ENCODE measurements at regions not wholly inside any gene's neighbourhood (a gene's known extent, or its start where the extent isn't known, plus 50 kb on each side); places are given as distances from the start of the nearest gene placed in this dataset.

DNA sequence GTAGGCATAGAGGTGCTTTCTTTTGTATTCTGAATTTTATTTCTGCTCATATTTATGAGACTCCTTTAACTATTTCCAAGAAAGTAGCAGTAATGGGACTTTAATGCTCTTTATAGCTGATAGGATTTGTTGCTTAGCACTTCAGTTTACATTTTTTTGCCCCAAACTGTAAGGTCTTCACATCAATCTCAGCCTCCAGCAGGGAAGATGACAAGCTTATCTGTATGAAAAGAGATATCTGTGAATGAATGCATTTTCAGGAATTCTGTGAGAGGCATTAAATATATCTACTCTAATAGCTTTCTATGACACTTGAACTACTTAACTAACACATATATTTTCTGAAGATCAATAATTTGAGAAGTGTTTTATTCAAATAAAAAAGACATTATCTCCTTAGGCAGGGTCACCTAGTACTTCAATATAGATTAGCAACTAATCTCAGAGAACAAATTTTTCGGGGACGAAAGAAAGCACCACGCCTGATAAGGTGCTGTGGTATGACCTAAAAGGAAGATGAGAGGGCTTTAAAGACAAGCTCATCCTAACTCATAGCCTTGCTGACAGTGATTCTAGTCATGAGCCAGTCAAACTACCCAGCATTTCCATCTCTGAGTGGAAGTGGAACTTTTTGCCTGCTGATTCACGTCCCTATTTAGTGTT is 766.1 kb upstream of the CNTNAP5 start:
- no peak for TF ChIP-seq EZH2 (IDR thresholded peaks at IDR 0.05; ENCODE audit: insufficient read depth, poor library complexity, severe bottlenecking)
- no peak for TF ChIP-seq EZH2phosphoT487 (IDR thresholded peaks at IDR 0.05; ENCODE audit: insufficient read depth, low read depth)
